GM21619 (cell line): ENCODE measurements at regions not wholly inside any gene's neighbourhood (a gene's known extent, or its start where the extent isn't known, plus 50 kb on each side); places are given as distances from the start of the nearest gene placed in this dataset.
A peak's percentile ranks its signal among the peaks of the same experiment; 100 is the strongest.
"Not testable (repeated sequence)": the region's sequence is repeated elsewhere in the genome, so short reads cannot be mapped to it uniquely, and the experiment has no call there.

Source experiments
- ATAC-seq: cut with Tn5 transposase; IDR thresholded peaks from one replicate; pipeline ENCODE4 v1.9.1; 2021; ENCODE audit not compliant: unreplicated experiment

DNA sequence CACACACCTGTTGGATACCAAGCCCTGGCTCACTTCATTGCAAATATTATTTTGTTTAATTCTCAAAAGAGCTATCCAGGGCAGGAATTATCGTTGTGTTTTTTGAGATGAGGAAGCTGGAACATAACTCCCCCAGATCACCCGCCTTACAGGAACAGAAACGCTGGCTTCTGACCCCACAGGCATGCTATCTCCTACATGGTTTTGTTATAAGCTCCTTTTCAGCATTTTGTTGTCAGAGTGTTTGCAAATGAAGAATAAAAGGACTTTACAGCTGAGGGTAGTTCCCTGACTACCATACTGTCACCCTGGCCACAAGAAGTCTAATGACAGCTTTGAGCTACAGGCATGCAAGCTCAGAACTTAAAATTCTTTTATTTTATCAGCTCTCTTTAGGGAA, 62.0 kb upstream of the MRPS9 start:
- ATAC-seq: no peak

DNA sequence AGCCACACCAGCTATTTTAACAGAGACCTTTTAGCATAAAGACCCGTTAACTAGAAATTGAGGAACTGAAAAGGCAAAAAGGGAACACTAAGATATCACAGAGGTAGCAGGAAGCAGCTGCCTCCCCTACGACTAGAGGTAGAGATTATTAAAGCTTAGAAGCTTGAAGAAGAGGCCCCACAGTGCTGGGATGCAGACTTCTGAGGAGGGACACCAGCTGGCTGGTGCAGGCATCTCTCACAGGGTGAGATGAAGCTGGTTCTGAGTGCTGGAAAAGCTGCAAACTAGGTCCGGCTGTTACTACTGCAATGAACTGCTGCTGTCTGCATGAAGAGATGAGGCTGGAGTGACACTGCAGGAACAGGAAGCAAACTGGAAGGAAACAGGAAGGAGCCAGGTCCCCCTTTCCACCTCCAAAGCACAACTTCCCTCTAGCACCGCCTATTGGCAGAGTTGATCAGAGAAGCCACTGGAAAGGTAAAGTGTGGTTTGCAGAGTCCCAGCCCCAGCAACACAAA, 61.2 kb upstream of the MRPS9 start:
- peak; percentile 94 for ATAC-seq

DNA sequence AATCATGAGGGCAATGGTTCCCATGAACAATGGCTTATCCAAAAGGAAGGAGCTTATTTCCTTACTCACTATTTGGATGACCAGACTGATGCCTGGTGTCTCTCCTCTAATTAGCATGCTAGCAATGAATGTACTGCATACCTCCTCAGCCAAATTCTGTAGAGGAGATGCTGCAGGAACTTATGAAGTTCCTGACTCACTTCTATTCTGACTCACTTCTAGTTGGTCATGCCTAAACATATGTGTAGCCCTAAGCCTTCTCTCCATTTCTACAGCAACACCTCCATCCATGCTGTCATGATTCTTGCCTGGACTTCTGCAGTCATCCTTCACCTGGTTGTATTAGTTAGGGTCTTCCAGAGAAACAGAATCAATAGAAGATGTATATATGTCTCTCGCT, 59.9 kb upstream of the MRPS9 start:
- ATAC-seq: no peak

DNA sequence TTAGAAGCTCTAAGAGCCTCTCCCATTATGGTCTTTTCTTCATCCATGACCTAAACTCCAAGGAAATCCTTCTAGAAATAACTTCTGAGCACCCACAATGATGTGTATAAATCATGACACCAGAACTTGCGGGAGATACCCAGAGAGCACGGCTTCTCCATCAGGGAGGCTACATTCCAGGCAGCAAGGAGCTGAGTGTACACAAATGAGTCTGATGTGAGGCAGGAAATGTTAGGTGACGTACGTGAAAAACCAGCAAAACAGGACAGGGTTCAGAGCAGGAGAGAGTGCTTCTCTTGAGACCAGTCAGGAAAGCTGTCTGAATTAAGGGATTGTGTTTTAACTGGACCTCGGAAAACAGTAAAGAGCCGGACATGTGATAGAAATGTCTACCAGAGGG, 58.1 kb upstream of the MRPS9 start:
- ATAC-seq: not testable (repeated sequence)

DNA sequence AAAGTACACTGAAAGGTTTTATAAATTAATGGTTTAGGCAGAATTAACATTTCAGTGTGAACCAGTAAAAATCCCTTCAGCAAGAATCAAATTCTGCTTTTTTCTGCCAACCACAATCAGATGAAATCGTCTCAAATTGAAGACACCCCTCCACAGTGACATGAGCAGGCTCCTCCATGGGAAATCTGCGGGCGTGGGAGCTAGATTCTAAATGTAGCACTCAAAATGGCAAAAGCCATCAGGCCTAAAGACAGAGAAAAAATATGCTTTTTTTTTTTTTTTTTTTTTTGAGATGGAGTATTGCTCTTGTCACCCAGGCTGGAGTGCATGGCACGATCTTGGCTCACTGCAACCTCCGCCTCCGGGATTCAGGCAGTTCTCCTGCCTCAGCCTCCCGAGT, 55.8 kb upstream of the MRPS9 start:
- no peak for ATAC-seq
